Loucy (cell line): ENCODE measurements at regions not wholly inside any gene's neighbourhood (a gene's known extent, or its start where the extent isn't known, plus 50 kb on each side); places are given as distances from the start of the nearest gene placed in this dataset.

Experiments
- H2AFZ ChIP-seq: fragments of 200-600 bp; sonication (generic); 2 replicates; pipeline ENCODE4 v1.6.0; 2016; ENCODE audit warnings: antibody characterized with exemption, mild to moderate bottlenecking, low read length, moderate library complexity
- H3F3A ChIP-seq: fragments of 200-600 bp; 2 replicates; pipeline ENCODE4 v1.6.0; 2016; ENCODE audit warnings: antibody characterized with exemption, low read depth, mild to moderate bottlenecking
- H3K27me3 ChIP-seq: fragments of 200-600 bp; sonication (generic); 2 replicates; pipeline ENCODE4 v1.6.1; 2014; ENCODE audit warnings: low read length, mild to moderate bottlenecking; ENCODE audit not compliant: insufficient read depth, poor library complexity, severe bottlenecking
- H3K36me3 ChIP-seq: fragments of 200-600 bp; sonication (generic); 2 replicates; pipeline ENCODE4 v1.6.1; 2016; ENCODE audit warnings: low read length; ENCODE audit not compliant: insufficient read depth
- H3K4me1 ChIP-seq: fragments of 200-600 bp; sonication (generic); 2 replicates; pipeline ENCODE4 v1.5.1; 2014; ENCODE audit warnings: low read length, mild to moderate bottlenecking; ENCODE audit not compliant: insufficient read depth, poor library complexity, severe bottlenecking
- H3K4me2 ChIP-seq: fragments of 200-600 bp; sonication (generic); 2 replicates; pipeline ENCODE4 v1.6.0; 2014; ENCODE audit warnings: antibody characterized with exemption, low read length, low read depth, mild to moderate bottlenecking; ENCODE audit not compliant: poor library complexity, severe bottlenecking
- H3K4me3 ChIP-seq: fragments of 200-600 bp; sonication (generic); 2 replicates; pipeline ENCODE4 v1.5.1; 2014; ENCODE audit warnings: low read length, mild to moderate bottlenecking, mixed read lengths; ENCODE audit not compliant: poor library complexity, severe bottlenecking
- H3K79me2 ChIP-seq: fragments of 200-600 bp; sonication (generic); 2 replicates; pipeline ENCODE4 v1.6.1; 2014; ENCODE audit warnings: low read length; ENCODE audit not compliant: insufficient read depth
- H3K9ac ChIP-seq: fragments of 200-600 bp; sonication (generic); 2 replicates; pipeline ENCODE4 v1.6.0; 2014; ENCODE audit warnings: mild to moderate bottlenecking, low read depth, low read length, moderate library complexity; ENCODE audit not compliant: poor library complexity, severe bottlenecking
- H3K9me2 ChIP-seq: fragments of 200-600 bp; sonication (generic); replicated peaks from 2 replicates; pipeline ENCODE4 v1.6.1; 2016; ENCODE audit warnings: low read depth, low read length, mixed read lengths
- H3K9me3 ChIP-seq: fragments of 200-600 bp; sonication (generic); 2 replicates; pipeline ENCODE4 v1.6.1; 2014; ENCODE audit warnings: mild to moderate bottlenecking, antibody characterized with exemption, low read length, low read depth; ENCODE audit not compliant: insufficient read depth
- H4K20me1 ChIP-seq: fragments of 200-600 bp; sonication (generic); 2 replicates; pipeline ENCODE4 v1.6.0; 2014; ENCODE audit warnings: antibody characterized with exemption, low read length, mild to moderate bottlenecking; ENCODE audit not compliant: insufficient read depth, poor library complexity, severe bottlenecking
- EZH2phosphoT487 ChIP-seq: fragments of 200-600 bp; IDR thresholded peaks from 2 replicates; pipeline ENCODE4 v1.6.1; 2018; ENCODE audit warnings: antibody characterized with exemption, mild to moderate bottlenecking, moderate library complexity, borderline replicate concordance
- TF ChIP-seq, protein P1 (sequence below): fragments of 200-600 bp; sonication (generic); conservative IDR thresholded peaks from 2 replicates; pipeline ENCODE4 v1.5.1; 2014; ENCODE audit warnings: mild to moderate bottlenecking, antibody characterized with exemption, low read length

GRCh38 chr1:82197606-82198005, 396.9 kb downstream of the ADGRL2 start:
- no peaks in the 10 kb centered on the region for H3K36me3 ChIP-seq
- no peaks in the 10 kb centered on the region for H3K79me2 ChIP-seq
- no peaks in the 10 kb centered on the region for H3K4me1 ChIP-seq
- no peaks in the 10 kb centered on the region for H3K9me2 ChIP-seq
- TF ChIP-seq, protein P1, sequence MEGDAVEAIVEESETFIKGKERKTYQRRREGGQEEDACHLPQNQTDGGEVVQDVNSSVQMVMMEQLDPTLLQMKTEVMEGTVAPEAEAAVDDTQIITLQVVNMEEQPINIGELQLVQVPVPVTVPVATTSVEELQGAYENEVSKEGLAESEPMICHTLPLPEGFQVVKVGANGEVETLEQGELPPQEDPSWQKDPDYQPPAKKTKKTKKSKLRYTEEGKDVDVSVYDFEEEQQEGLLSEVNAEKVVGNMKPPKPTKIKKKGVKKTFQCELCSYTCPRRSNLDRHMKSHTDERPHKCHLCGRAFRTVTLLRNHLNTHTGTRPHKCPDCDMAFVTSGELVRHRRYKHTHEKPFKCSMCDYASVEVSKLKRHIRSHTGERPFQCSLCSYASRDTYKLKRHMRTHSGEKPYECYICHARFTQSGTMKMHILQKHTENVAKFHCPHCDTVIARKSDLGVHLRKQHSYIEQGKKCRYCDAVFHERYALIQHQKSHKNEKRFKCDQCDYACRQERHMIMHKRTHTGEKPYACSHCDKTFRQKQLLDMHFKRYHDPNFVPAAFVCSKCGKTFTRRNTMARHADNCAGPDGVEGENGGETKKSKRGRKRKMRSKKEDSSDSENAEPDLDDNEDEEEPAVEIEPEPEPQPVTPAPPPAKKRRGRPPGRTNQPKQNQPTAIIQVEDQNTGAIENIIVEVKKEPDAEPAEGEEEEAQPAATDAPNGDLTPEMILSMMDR = no peak
- no peak for TF ChIP-seq EZH2phosphoT487
- no peak overlapping the region for H3K4me3 ChIP-seq
- H3K27me3 ChIP-seq = no peaks in the 10 kb centered on the region
- no peak overlapping the region for H3K9ac ChIP-seq
- H3F3A ChIP-seq = no peaks in the 10 kb centered on the region
- no peaks in the 10 kb centered on the region for H4K20me1 ChIP-seq
- H3K4me2 ChIP-seq = no peak overlapping the region
- no peak overlapping the region for H2AFZ ChIP-seq
- H3K9me3 ChIP-seq = no peaks in the 10 kb centered on the region

DNA sequence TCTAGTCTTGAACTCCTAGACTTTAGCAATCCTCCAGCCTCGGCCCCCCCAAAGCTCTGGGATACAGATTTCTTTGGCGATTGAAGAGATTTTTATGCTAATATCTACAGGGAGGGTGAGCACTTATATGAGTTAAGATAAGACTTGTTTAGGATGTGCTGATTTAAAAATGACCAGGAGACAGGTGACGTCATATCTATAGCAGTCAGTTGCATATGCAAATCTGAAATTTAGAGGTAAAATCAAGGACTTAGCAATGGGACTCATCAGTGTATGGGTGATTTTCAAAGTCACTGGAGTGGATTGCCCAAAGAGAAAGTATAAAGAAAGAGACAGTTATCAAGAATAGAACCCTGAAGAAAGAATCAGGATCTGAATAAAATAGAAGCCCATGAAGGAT, 394.5 kb downstream of the ADGRL2 start:
- no peak for TF ChIP-seq EZH2phosphoT487
- TF ChIP-seq, protein P1 = no peak
- Histone ChIP-seq H3K36me3 (no peaks in the 10 kb centered on the region), H2AFZ (no peak overlapping the region), H3K4me2 (no peak overlapping the region), H3K4me1 (no peaks in the 10 kb centered on the region), H3K4me3 (no peak overlapping the region), H3K79me2 (no peaks in the 10 kb centered on the region), H3K27me3 (no peaks in the 10 kb centered on the region), H3F3A (no peaks in the 10 kb centered on the region), H4K20me1 (no peaks in the 10 kb centered on the region), H3K9me2 (no peaks in the 10 kb centered on the region), H3K9ac (no peak overlapping the region), H3K9me3 (no peaks in the 10 kb centered on the region)

GRCh38 chr1:82185084-82185483, 384.4 kb downstream of the ADGRL2 start:
- no peaks in the 10 kb centered on the region for H3K36me3 ChIP-seq
- H3K9me3 ChIP-seq = no peaks in the 10 kb centered on the region
- H3K4me3 ChIP-seq = no peak overlapping the region
- no peaks in the 10 kb centered on the region for H3K4me1 ChIP-seq
- H3K9ac ChIP-seq = no peak overlapping the region
- H3K9me2 ChIP-seq = no peaks in the 10 kb centered on the region
- no peak overlapping the region for H2AFZ ChIP-seq
- no peaks in the 10 kb centered on the region for H3F3A ChIP-seq
- H3K79me2 ChIP-seq = no peaks in the 10 kb centered on the region
- no peak overlapping the region for H3K4me2 ChIP-seq
- TF ChIP-seq EZH2phosphoT487 = no peak
- TF ChIP-seq, protein P1 = no peak
- H3K27me3 ChIP-seq = no peaks in the 10 kb centered on the region
- H4K20me1 ChIP-seq = no peaks in the 10 kb centered on the region
